HCT116 (cell line): ENCODE measurements at regions not wholly inside any gene's neighbourhood (a gene's known extent, or its start where the extent isn't known, plus 50 kb on each side); places are given as distances from the start of the nearest gene placed in this dataset.

Source experiments
- ATAC-seq: fragments of 200-7000 bp; cut with Tn5 transposase; 2 replicates; pipeline ENCODE4 v1.9.1; 2020; ENCODE audit warnings: mild to moderate bottlenecking, moderate library complexity
- BruUV-seq: library from RNA; stranded (reverse); fragments of 400-500 nt; replicated peaks from 2 replicates; lab custom pipeline; 2021; lab: Mats Ljungman, UMichigan
- CTCF ChIA-PET: fragments of 300-600 bp; sonication (Branson Sonifier 250); formaldehyde crosslinking; loops from one replicate; lab custom pipeline; 2021; ENCODE audit warnings: antibody characterized with exemption; lab: Charles Lee
- POLR2A ChIA-PET: fragments of 300-600, 350-600 bp; sonication (Branson Sonifier 250); formaldehyde crosslinking; loops from one replicate; lab custom pipeline; 2021; ENCODE audit warnings: antibody characterized with exemption; lab: Charles Lee
- RAD21 ChIA-PET, 2 experiments: fragments of 300-600 bp; sonication (Branson Sonifier 250); formaldehyde crosslinking; loops; one replicate each; lab custom pipeline; 2023; ENCODE audit warnings: low total read pairs in 2 of 2; ENCODE audit not compliant: uncharacterized antibody in 2 of 2, unreplicated experiment in 2 of 2, low non-redundant PET in 1 of 2; lab: Charles Lee
- DNase-seq: peaks from one replicate; pipeline ENCODE4 v3.0.0-alpha.2; 2010; ENCODE audit warnings: low read depth, low spot score
- H2AFZ ChIP-seq: fragments of 200-600 bp; shearing (Covaris generic), sonication (generic); 2 replicates; pipeline ENCODE4 v1.6.1; 2017; ENCODE audit warnings: low read depth, mixed run types, mixed read lengths, antibody characterized with exemption, low read length; ENCODE audit not compliant: poor library complexity, severe bottlenecking
- H3K27ac ChIP-seq: 2 replicates; pipeline ENCODE4 v1.5.1; 2012; ENCODE audit warnings: low read depth, low read length
- H3K27me3 ChIP-seq: fragments of 200-600 bp; sonication (generic); 2 replicates; pipeline ENCODE4 v1.6.1; 2016; ENCODE audit warnings: mixed run types, low read length, mixed read lengths; ENCODE audit not compliant: insufficient read depth
- H3K36me3 ChIP-seq, 2 experiments: fragments of 200-500 bp in 1 of 2; fragments of 200-600 bp in 1 of 2; sonication (Bioruptor generic) in 1 of 2; sonication (generic) in 1 of 2; 2 replicates each; pipeline versions ENCODE4 v1.5.1 to v1.6.1; 2014 to 2016; ENCODE audit warnings: low read length in 2 of 2, inconsistent platforms in 1 of 2, mixed read lengths in 1 of 2, mixed run types in 1 of 2; ENCODE audit not compliant: insufficient read depth in 2 of 2, control insufficient read depth in 1 of 2
- H3K4me1 ChIP-seq, 2 experiments: fragments of 200-600 bp in 1 of 2; sonication (generic) in 1 of 2; 2 replicates each; pipeline versions ENCODE4 v1.5.1 to v1.6.1; 2012 to 2017; ENCODE audit warnings: low read length in 2 of 2, inconsistent platforms in 1 of 2, mild to moderate bottlenecking in 1 of 2, mixed read lengths in 1 of 2, mixed run types in 1 of 2, moderate library complexity in 1 of 2; ENCODE audit not compliant: insufficient read depth in 2 of 2, control insufficient read depth in 1 of 2
- H3K4me2 ChIP-seq: fragments of 200-600 bp; sonication (generic); 2 replicates; pipeline ENCODE4 v1.6.1; 2017; ENCODE audit warnings: mixed run types, low read length, mixed read lengths
- H3K4me3 ChIP-seq, 2 experiments: fragments of 200-600 bp in 1 of 2; sonication (generic) in 1 of 2; replicated peaks in 1 of 2; 2 replicates each; pipeline ENCODE4 v1.5.1; 2011 to 2016; ENCODE audit warnings: low read length in 2 of 2, control low read depth in 1 of 2, low read depth in 1 of 2, mild to moderate bottlenecking in 1 of 2, mixed read lengths in 1 of 2, mixed run types in 1 of 2
- H3K79me2 ChIP-seq: fragments of 200-600 bp; sonication (generic); 2 replicates; pipeline ENCODE4 v1.6.1; 2017; ENCODE audit warnings: mild to moderate bottlenecking, mixed run types, low read length, moderate library complexity, mixed read lengths; ENCODE audit not compliant: insufficient read depth
- H3K9ac ChIP-seq: fragments of 200-600 bp; sonication (generic); 2 replicates; pipeline ENCODE4 v1.6.1; 2016; ENCODE audit warnings: low read length, mixed read lengths
- H3K9me2 ChIP-seq: fragments of 200-600 bp; sonication (generic), shearing (Covaris generic); 2 replicates; pipeline ENCODE4 v1.6.1; 2017; ENCODE audit warnings: mixed run types, mild to moderate bottlenecking, moderate library complexity; ENCODE audit not compliant: insufficient read depth
- H3K9me3 ChIP-seq, 2 experiments: fragments of 200-500 bp in 1 of 2; fragments of 200-600 bp in 1 of 2; sonication (Bioruptor generic) in 1 of 2; sonication (generic) in 1 of 2; 2 replicates each; pipeline ENCODE4 v1.6.1; 2014 to 2017; ENCODE audit warnings: low read length in 2 of 2, mixed read lengths in 2 of 2, inconsistent platforms in 1 of 2, low read depth in 1 of 2, mild to moderate bottlenecking in 1 of 2, mixed run types in 1 of 2, moderate library complexity in 1 of 2; ENCODE audit not compliant: control insufficient read depth in 1 of 2, insufficient read depth in 1 of 2
- H4K20me1 ChIP-seq: fragments of 200-600 bp; sonication (generic), shearing (Covaris generic); 2 replicates; pipeline ENCODE4 v1.6.1; 2017; ENCODE audit warnings: mixed run types, mild to moderate bottlenecking, moderate library complexity; ENCODE audit not compliant: insufficient read depth
- CEBPB ChIP-seq: IDR thresholded peaks from 2 replicates; pipeline ENCODE4 v1.6.1; 2012; ENCODE audit warnings: low read depth
- EGR1 ChIP-seq: IDR thresholded peaks from 2 replicates; pipeline ENCODE4 v1.6.1; 2012; ENCODE audit warnings: low read depth
- JUND ChIP-seq: IDR thresholded peaks from 2 replicates; pipeline ENCODE4 v1.6.1; 2012
- POLR2A ChIP-seq: IDR thresholded peaks from 2 replicates; pipeline ENCODE4 v1.7.0; 2011; ENCODE audit warnings: borderline replicate concordance; ENCODE audit not compliant: insufficient read depth, insufficient read length; ENCODE audit errors: extremely low read depth
- POLR2AphosphoS5 ChIP-seq: IDR thresholded peaks from 2 replicates; pipeline ENCODE4 v1.6.1; 2011; ENCODE audit warnings: mild to moderate bottlenecking, low read depth, low read length, moderate library complexity
- RAD21 ChIP-seq: IDR thresholded peaks from 2 replicates; pipeline ENCODE4 v1.6.1; 2012; ENCODE audit warnings: low read depth, mild to moderate bottlenecking
- TCF7L2 ChIP-seq: IDR thresholded peaks from 2 replicates; pipeline ENCODE4 v1.7.0; 2011; ENCODE audit warnings: borderline replicate concordance, inconsistent platforms; ENCODE audit not compliant: insufficient read depth, insufficient read length; ENCODE audit errors: extremely low read depth
- YY1 ChIP-seq: IDR thresholded peaks from 2 replicates; pipeline ENCODE4 v1.6.1; 2011; ENCODE audit warnings: low read length, low read depth, moderate library complexity, mild to moderate bottlenecking; ENCODE audit not compliant: insufficient replicate concordance; ENCODE audit errors: extremely low read depth
- intact Hi-C: fragments of 100-400 bp; cut with micrococcal nuclease; formaldehyde crosslinking; loops from 2 replicates; pipeline ENCODE4 v1.10.0; 2022
- TF ChIP-seq, protein P1 (sequence below): IDR thresholded peaks from 2 replicates; pipeline ENCODE4 v1.6.1; 2012
- TF ChIP-seq, protein P2 (sequence below): IDR thresholded peaks from 2 replicates; pipeline ENCODE4 v1.6.1; 2011; ENCODE audit warnings: mild to moderate bottlenecking, low read length, moderate library complexity; ENCODE audit not compliant: insufficient replicate concordance; ENCODE audit errors: extremely low read depth

DNA sequence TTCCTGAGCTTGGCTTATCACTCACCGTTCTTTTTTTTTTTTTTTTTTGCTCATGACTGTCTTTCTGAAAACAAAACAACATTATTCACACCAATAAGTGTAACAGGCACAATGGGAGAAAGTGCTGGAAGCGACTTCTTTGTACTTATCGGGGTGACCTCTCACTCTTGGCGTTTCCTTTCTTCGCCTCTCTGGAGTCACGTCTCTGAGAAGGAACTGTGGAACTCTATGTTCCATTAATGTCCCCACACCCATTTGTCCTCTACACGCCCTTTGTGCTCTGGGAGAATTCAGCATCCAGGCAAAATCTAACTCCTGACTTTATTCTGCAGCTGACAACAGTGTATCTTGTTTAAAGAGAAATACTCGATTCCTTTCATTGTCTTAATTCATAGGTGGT, 70.8 kb upstream of the FAM204A start:
- Histone ChIP-seq H4K20me1 (no peaks in the 10 kb centered on the region), H3K9me2 (no peaks in the 10 kb centered on the region), H3K79me2 (no peaks in the 10 kb centered on the region), H2AFZ (no peak overlapping the region), H3K27me3 (peaks cover 55% of the 10 kb centered on the region), H3K4me3 (no peak overlapping the region), H3K27ac (no peak overlapping the region), H3K9ac (no peak overlapping the region), H3K36me3 (no peaks in the 10 kb centered on the region), H3K9me3 (no peaks in the 10 kb centered on the region), H3K4me1 (no peaks in the 10 kb centered on the region), H3K4me2 (no peak overlapping the region)
- no peak for ATAC-seq
- POLR2A ChIA-PET = no interaction called here
- intact Hi-C loops = no loop called here
- BruUV-seq = no TSS peak
- CTCF ChIA-PET = interaction anchor here (1.6 kb wide), 1 partner anchor 9 kb away, joined by 4 read pairs; no protein-coding TSS in a partner anchor
- RAD21 ChIA-PET = no interaction called here
- no peak for TF ChIP-seq POLR2A
- TF ChIP-seq, protein P1, sequence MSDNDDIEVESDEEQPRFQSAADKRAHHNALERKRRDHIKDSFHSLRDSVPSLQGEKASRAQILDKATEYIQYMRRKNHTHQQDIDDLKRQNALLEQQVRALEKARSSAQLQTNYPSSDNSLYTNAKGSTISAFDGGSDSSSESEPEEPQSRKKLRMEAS = no peak
- DNase-seq = no peak

DNA sequence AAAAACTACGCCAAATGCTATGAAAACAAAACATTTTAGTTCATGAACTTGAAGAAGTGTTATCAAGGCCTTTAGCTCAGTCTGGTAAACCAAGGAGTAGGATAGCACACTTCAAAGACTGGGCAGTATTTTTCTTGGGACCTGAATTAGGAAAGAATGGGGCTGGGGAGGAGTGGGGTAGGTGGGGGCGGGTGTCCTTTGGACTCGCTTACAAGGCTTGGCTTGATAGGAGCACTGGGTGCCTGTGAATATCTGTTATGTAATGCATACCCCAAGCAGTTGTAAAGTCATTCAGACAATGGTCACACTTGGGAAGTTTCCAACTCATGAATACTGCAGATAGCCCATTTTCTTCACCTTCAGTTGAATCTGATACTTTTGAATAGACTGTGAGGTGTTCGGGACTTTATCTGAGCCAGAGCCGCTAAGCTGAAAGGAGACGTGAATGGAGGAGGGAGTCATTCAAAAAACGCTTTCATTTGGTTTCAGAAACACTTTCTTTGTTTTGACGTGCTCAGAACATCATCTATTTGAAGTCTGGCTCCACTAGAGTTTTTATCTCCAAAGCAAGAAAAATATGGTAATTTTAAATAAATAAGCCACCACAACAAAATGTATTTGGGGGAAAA, 70.1 kb upstream of the FAM204A start:
- BruUV-seq = no TSS peak
- POLR2A ChIA-PET = no interaction called here
- intact Hi-C loops = no loop called here
- ATAC-seq (no peak), DNase-seq (no peak)
- no peaks in the 10 kb centered on the region for H3K36me3 ChIP-seq
- no peak overlapping the region for H3K4me2 ChIP-seq
- no peak overlapping the region for H3K9ac ChIP-seq
- H3K9me2 ChIP-seq = no peaks in the 10 kb centered on the region
- RAD21 ChIA-PET = no interaction called here
- CTCF ChIA-PET = no interaction called here
- no peaks in the 10 kb centered on the region for H3K4me1 ChIP-seq
- no peaks in the 10 kb centered on the region for H3K9me3 ChIP-seq
- TF ChIP-seq EGR1 (no peak), JUND (no peak), YY1 (no peak), RAD21 (no peak), POLR2AphosphoS5 (no peak), CEBPB (no peak), TCF7L2 (no peak)
- TF ChIP-seq, protein P2, sequence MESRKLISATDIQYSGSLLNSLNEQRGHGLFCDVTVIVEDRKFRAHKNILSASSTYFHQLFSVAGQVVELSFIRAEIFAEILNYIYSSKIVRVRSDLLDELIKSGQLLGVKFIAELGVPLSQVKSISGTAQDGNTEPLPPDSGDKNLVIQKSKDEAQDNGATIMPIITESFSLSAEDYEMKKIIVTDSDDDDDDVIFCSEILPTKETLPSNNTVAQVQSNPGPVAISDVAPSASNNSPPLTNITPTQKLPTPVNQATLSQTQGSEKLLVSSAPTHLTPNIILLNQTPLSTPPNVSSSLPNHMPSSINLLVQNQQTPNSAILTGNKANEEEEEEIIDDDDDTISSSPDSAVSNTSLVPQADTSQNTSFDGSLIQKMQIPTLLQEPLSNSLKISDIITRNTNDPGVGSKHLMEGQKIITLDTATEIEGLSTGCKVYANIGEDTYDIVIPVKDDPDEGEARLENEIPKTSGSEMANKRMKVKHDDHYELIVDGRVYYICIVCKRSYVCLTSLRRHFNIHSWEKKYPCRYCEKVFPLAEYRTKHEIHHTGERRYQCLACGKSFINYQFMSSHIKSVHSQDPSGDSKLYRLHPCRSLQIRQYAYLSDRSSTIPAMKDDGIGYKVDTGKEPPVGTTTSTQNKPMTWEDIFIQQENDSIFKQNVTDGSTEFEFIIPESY = no peak
- TF ChIP-seq, protein P1 = no peak
- H3K4me3 ChIP-seq = no peak overlapping the region
- H3K79me2 ChIP-seq = no peaks in the 10 kb centered on the region
- no peak overlapping the region for H3K27ac ChIP-seq
- no peak overlapping the region for H2AFZ ChIP-seq
- H3K27me3 ChIP-seq = peaks cover 51% of the 10 kb centered on the region
- H4K20me1 ChIP-seq = no peaks in the 10 kb centered on the region
